ENCODE measurements at regions not wholly inside any gene's neighbourhood (a gene's known extent, or its start where the extent isn't known, plus 50 kb on each side); places are given as distances from the start of the nearest gene placed in this dataset.

- TF ChIP-seq CTCF (IDR thresholded peaks at IDR 0.05) (no peak), TEAD4 (CRISPR knock-in tag; IDR thresholded peaks at IDR 0.05) (no peak), CREB1 (CRISPR knock-in tag; IDR thresholded peaks at IDR 0.05) (no peak), USF2 (CRISPR knock-in tag; IDR thresholded peaks at IDR 0.05) (no peak), SMAD4 (CRISPR knock-in tag; IDR thresholded peaks at IDR 0.05) (no peak), IRF1 (CRISPR knock-in tag; IDR thresholded peaks at IDR 0.05) (no peak), MAX (CRISPR knock-in tag; IDR thresholded peaks at IDR 0.05) (no peak), SMAD3 (CRISPR knock-in tag; IDR thresholded peaks at IDR 0.05; ENCODE audit: borderline replicate concordance) (no peak), ZNF121 (CRISPR knock-in tag; IDR thresholded peaks at IDR 0.05) (no peak), USF1 (CRISPR knock-in tag; IDR thresholded peaks at IDR 0.05) (no peak)
Measured at GRCh38 chr3:34678575-34678974, 880.1 kb downstream of the PDCD6IP start.

Data from WTC11 (cell line).